Loucy (cell line): ENCODE measurements at regions not wholly inside any gene's neighbourhood (a gene's known extent, or its start where the extent isn't known, plus 50 kb on each side); places are given as distances from the start of the nearest gene placed in this dataset.

Source experiments
- H2AFZ ChIP-seq: fragments of 200-600 bp; sonication (generic); 2 replicates; pipeline ENCODE4 v1.6.0; 2016; ENCODE audit warnings: antibody characterized with exemption, mild to moderate bottlenecking, low read length, moderate library complexity
- H3F3A ChIP-seq: fragments of 200-600 bp; 2 replicates; pipeline ENCODE4 v1.6.0; 2016; ENCODE audit warnings: antibody characterized with exemption, low read depth, mild to moderate bottlenecking
- H3K27me3 ChIP-seq: fragments of 200-600 bp; sonication (generic); 2 replicates; pipeline ENCODE4 v1.6.1; 2014; ENCODE audit warnings: low read length, mild to moderate bottlenecking; ENCODE audit not compliant: insufficient read depth, poor library complexity, severe bottlenecking
- H3K36me3 ChIP-seq: fragments of 200-600 bp; sonication (generic); 2 replicates; pipeline ENCODE4 v1.6.1; 2016; ENCODE audit warnings: low read length; ENCODE audit not compliant: insufficient read depth
- H3K4me1 ChIP-seq: fragments of 200-600 bp; sonication (generic); 2 replicates; pipeline ENCODE4 v1.5.1; 2014; ENCODE audit warnings: low read length, mild to moderate bottlenecking; ENCODE audit not compliant: insufficient read depth, poor library complexity, severe bottlenecking
- H3K4me2 ChIP-seq: fragments of 200-600 bp; sonication (generic); 2 replicates; pipeline ENCODE4 v1.6.0; 2014; ENCODE audit warnings: antibody characterized with exemption, low read length, low read depth, mild to moderate bottlenecking; ENCODE audit not compliant: poor library complexity, severe bottlenecking
- H3K4me3 ChIP-seq: fragments of 200-600 bp; sonication (generic); 2 replicates; pipeline ENCODE4 v1.5.1; 2014; ENCODE audit warnings: low read length, mild to moderate bottlenecking, mixed read lengths; ENCODE audit not compliant: poor library complexity, severe bottlenecking
- H3K79me2 ChIP-seq: fragments of 200-600 bp; sonication (generic); 2 replicates; pipeline ENCODE4 v1.6.1; 2014; ENCODE audit warnings: low read length; ENCODE audit not compliant: insufficient read depth
- H3K9ac ChIP-seq: fragments of 200-600 bp; sonication (generic); 2 replicates; pipeline ENCODE4 v1.6.0; 2014; ENCODE audit warnings: mild to moderate bottlenecking, low read depth, low read length, moderate library complexity; ENCODE audit not compliant: poor library complexity, severe bottlenecking
- H3K9me2 ChIP-seq: fragments of 200-600 bp; sonication (generic); replicated peaks from 2 replicates; pipeline ENCODE4 v1.6.1; 2016; ENCODE audit warnings: low read depth, low read length, mixed read lengths
- H3K9me3 ChIP-seq: fragments of 200-600 bp; sonication (generic); 2 replicates; pipeline ENCODE4 v1.6.1; 2014; ENCODE audit warnings: mild to moderate bottlenecking, antibody characterized with exemption, low read length, low read depth; ENCODE audit not compliant: insufficient read depth
- H4K20me1 ChIP-seq: fragments of 200-600 bp; sonication (generic); 2 replicates; pipeline ENCODE4 v1.6.0; 2014; ENCODE audit warnings: antibody characterized with exemption, low read length, mild to moderate bottlenecking; ENCODE audit not compliant: insufficient read depth, poor library complexity, severe bottlenecking
- EZH2phosphoT487 ChIP-seq: fragments of 200-600 bp; IDR thresholded peaks from 2 replicates; pipeline ENCODE4 v1.6.1; 2018; ENCODE audit warnings: antibody characterized with exemption, mild to moderate bottlenecking, moderate library complexity, borderline replicate concordance
- TF ChIP-seq, protein P1 (sequence below): fragments of 200-600 bp; sonication (generic); conservative IDR thresholded peaks from 2 replicates; pipeline ENCODE4 v1.5.1; 2014; ENCODE audit warnings: mild to moderate bottlenecking, antibody characterized with exemption, low read length

DNA sequence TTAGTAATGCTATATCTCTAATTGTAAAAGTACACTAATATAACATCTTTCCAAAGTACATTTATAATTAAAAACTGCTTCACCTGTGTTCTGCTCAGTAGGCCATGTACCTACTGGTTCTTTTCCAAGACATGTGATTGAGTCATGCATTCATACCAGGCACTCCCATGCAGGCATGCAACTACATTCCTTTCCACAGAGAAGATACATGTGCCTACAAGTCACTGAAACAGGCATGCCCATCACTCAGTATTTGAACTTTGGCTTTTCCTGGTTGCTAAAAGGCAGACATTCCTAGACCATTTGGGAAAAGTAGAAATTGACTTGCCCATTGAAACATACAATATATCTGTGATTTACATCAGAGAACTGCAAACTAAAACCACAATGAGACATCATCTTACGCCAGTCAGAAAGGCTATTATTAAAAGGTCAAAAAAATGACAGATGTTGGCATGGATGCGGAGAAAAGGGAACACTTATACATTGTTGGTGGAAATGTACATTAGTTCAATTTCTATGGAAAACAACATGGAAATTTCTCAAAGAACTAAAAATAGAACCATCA lies 148.3 kb upstream of the MOCS2 start:
- H3K9ac ChIP-seq, result no peak overlapping the region
- no peak overlapping the region for H2AFZ ChIP-seq
- H3K4me2 ChIP-seq, result no peak overlapping the region
- H4K20me1 ChIP-seq, result no peaks in the 10 kb centered on the region
- H3K27me3 ChIP-seq, result peaks cover 6% of the 10 kb centered on the region
- no peaks in the 10 kb centered on the region for H3K9me2 ChIP-seq
- no peaks in the 10 kb centered on the region for H3K9me3 ChIP-seq
- no peak overlapping the region for H3K4me3 ChIP-seq
- no peaks in the 10 kb centered on the region for H3F3A ChIP-seq
- no peak for TF ChIP-seq EZH2phosphoT487
- TF ChIP-seq, protein P1, sequence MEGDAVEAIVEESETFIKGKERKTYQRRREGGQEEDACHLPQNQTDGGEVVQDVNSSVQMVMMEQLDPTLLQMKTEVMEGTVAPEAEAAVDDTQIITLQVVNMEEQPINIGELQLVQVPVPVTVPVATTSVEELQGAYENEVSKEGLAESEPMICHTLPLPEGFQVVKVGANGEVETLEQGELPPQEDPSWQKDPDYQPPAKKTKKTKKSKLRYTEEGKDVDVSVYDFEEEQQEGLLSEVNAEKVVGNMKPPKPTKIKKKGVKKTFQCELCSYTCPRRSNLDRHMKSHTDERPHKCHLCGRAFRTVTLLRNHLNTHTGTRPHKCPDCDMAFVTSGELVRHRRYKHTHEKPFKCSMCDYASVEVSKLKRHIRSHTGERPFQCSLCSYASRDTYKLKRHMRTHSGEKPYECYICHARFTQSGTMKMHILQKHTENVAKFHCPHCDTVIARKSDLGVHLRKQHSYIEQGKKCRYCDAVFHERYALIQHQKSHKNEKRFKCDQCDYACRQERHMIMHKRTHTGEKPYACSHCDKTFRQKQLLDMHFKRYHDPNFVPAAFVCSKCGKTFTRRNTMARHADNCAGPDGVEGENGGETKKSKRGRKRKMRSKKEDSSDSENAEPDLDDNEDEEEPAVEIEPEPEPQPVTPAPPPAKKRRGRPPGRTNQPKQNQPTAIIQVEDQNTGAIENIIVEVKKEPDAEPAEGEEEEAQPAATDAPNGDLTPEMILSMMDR, result no peak
- no peaks in the 10 kb centered on the region for H3K36me3 ChIP-seq
- H3K4me1 ChIP-seq, result peaks cover 9% of the 10 kb centered on the region
- H3K79me2 ChIP-seq, result no peaks in the 10 kb centered on the region

DNA sequence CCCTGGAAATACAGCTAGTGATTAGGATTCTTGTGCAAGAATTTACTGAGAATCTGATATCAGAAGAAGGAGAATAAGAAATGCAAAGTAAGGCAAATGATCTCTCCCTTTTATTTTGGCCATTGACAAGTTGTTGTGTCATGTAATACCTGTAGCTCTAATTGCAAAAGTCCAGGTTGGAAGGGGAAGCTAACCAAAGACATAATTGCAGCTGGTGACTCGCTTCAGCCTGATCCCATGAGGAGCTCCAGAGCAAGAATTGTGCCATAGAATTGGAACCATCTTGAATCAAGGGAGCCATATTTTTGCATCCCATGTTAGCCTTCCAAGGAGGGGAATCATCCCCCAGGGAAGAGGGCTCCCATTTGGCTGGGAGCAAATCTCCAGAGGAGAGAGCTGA lies 149.6 kb upstream of the MOCS2 start:
- no peak overlapping the region for H2AFZ ChIP-seq
- H3K9me2 ChIP-seq, result no peaks in the 10 kb centered on the region
- TF ChIP-seq, protein P1, result no peak
- no peak for TF ChIP-seq EZH2phosphoT487

DNA sequence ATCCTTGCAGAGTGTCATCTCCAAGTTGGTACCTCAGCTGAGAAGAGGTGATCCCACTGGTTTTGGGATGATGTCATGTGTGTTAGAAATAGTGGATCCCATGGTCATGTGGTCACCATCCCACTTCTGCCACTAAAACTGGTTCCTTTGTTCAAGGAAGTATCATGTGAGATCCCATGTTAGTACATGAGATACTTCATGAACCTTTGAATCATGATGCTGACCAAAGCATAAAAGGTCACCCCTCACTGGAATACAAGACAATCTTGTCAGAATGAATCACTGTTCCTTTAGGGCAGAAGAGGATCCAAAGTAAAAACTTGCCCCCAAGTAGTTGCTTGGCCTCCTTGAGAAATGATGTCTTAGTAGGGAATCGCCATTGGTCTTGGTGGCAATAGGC lies 150.9 kb upstream of the MOCS2 start:
- Histone ChIP-seq H2AFZ (no peak overlapping the region), H3K36me3 (no peaks in the 10 kb centered on the region), H3K27me3 (peaks cover 6% of the 10 kb centered on the region)

More for the DNA sequence above, 149.6 kb upstream of the MOCS2 start:
- Histone ChIP-seq H4K20me1 (no peaks in the 10 kb centered on the region), H3K4me1 (no peaks in the 10 kb centered on the region), H3K27me3 (peaks cover 6% of the 10 kb centered on the region), H3K79me2 (no peaks in the 10 kb centered on the region), H3K9ac (no peak overlapping the region), H3K9me3 (no peaks in the 10 kb centered on the region), H3K4me3 (no peak overlapping the region), H3K36me3 (no peaks in the 10 kb centered on the region), H3K4me2 (no peak overlapping the region), H3F3A (no peaks in the 10 kb centered on the region)

More for the DNA sequence above, 150.9 kb upstream of the MOCS2 start:
- Histone ChIP-seq H3K9me3 (no peaks in the 10 kb centered on the region), H3K9ac (no peak overlapping the region), H3K4me2 (no peak overlapping the region), H4K20me1 (no peaks in the 10 kb centered on the region), H3F3A (no peaks in the 10 kb centered on the region), H3K79me2 (no peaks in the 10 kb centered on the region), H3K9me2 (no peaks in the 10 kb centered on the region), H3K4me1 (no peaks in the 10 kb centered on the region), H3K4me3 (no peak overlapping the region)
- TF ChIP-seq, protein P1, result no peak
- no peak for TF ChIP-seq EZH2phosphoT487
